HepG2 (cell line): ENCODE measurements at regions not wholly inside any gene's neighbourhood (a gene's known extent, or its start where the extent isn't known, plus 50 kb on each side); places are given as distances from the start of the nearest gene placed in this dataset.

ENCODE experiments used
- CTCF ChIP-seq: sonication (generic); formaldehyde crosslinking; IDR thresholded peaks from 2 replicates; pipeline ENCODE4 v1.5.0; 2020; ENCODE audit warnings: mild to moderate bottlenecking, missing genetic modification reagents, moderate library complexity
- MAFF ChIP-seq: IDR thresholded peaks from 2 replicates; pipeline ENCODE4 v1.6.1; 2011; ENCODE audit warnings: low read depth, low read length, improper control_type of control experiment
- POLR2AphosphoS5 ChIP-seq: IDR thresholded peaks from 2 replicates; pipeline ENCODE4 v1.6.1; 2012; ENCODE audit warnings: low read depth, low read length
- SMC3 ChIP-seq: IDR thresholded peaks from 2 replicates; pipeline ENCODE4 v1.6.1; 2011; ENCODE audit warnings: low read length, improper control_type of control experiment
- SNAPC5 ChIP-seq: sonication (generic); formaldehyde crosslinking; IDR thresholded peaks from 2 replicates; pipeline ENCODE4 v1.8.1; 2023; ENCODE audit warnings: mild to moderate bottlenecking, missing genetic modification reagents, borderline replicate concordance
- STAT6 ChIP-seq: sonication (generic); formaldehyde crosslinking; IDR thresholded peaks from 2 replicates; pipeline ENCODE4 v1.4.0; 2020; ENCODE audit warnings: missing genetic modification reagents, mild to moderate bottlenecking, borderline replicate concordance

- no peak for TF ChIP-seq SNAPC5 (CRISPR knock-in tag)
- TF ChIP-seq POLR2AphosphoS5, result no peak
- TF ChIP-seq STAT6 (CRISPR knock-in tag), result no peak
- TF ChIP-seq CTCF (CRISPR knock-in tag), result no peak
- no peak for TF ChIP-seq SMC3
- no peak for TF ChIP-seq MAFF
These were observed 234.7 kb upstream of the MAF start for GRCh38 chr16:79835194-79835593.
